GM21367 (cell line): ENCODE measurements at regions not wholly inside any gene's neighbourhood (a gene's known extent, or its start where the extent isn't known, plus 50 kb on each side); places are given as distances from the start of the nearest gene placed in this dataset.
"Not testable (repeated sequence)": the region's sequence is repeated elsewhere in the genome, so short reads cannot be mapped to it uniquely, and the experiment has no call there.

Experiments
- ATAC-seq: cut with Tn5 transposase; IDR thresholded peaks from one replicate; pipeline ENCODE4 v1.9.1; 2021; ENCODE audit not compliant: unreplicated experiment

GRCh38 chr5:115439042-115439441, 105.5 kb downstream of the FEM1C start:
- no peak for ATAC-seq

GRCh38 chr5:115435778-115436712, 108.5 kb downstream of the FEM1C start:
- ATAC-seq: no peak

- ATAC-seq: no peak
Observed at GRCh38 chr5:115435065-115435777, 109.4 kb downstream of the FEM1C start.

- ATAC-seq: no peak
Observed at GRCh38 chr5:115433918-115434317, 110.7 kb downstream of the FEM1C start.

GRCh38 chr5:115432691-115433090, 111.9 kb downstream of the FEM1C start:
- no peak for ATAC-seq

- ATAC-seq: no peak
Observed at GRCh38 chr5:115431116-115431515, 113.5 kb downstream of the FEM1C start.

- ATAC-seq: no peak
Observed at GRCh38 chr5:115430374-115430773, 114.2 kb downstream of the FEM1C start.

- no peak for ATAC-seq
Observed at GRCh38 chr5:115429345-115429940, 115.1 kb downstream of the FEM1C start.

GRCh38 chr5:115428676-115429075, 115.9 kb downstream of the FEM1C start:
- ATAC-seq: no peak

- ATAC-seq: no peak
Observed at GRCh38 chr5:115428248-115428647, 116.3 kb downstream of the FEM1C start.

GRCh38 chr5:115424446-115424845, 120.1 kb downstream of the FEM1C start:
- no peak for ATAC-seq

GRCh38 chr5:115424030-115424429, 120.5 kb downstream of the FEM1C start:
- no peak for ATAC-seq

GRCh38 chr5:115423541-115423940, 121.0 kb downstream of the FEM1C start:
- ATAC-seq: no peak

- no peak for ATAC-seq
Observed at GRCh38 chr5:115423051-115423450, 121.5 kb downstream of the FEM1C start.

GRCh38 chr5:115420812-115421211, 123.8 kb downstream of the FEM1C start:
- not testable (repeated sequence) for ATAC-seq

- ATAC-seq: no peak
Observed at GRCh38 chr5:115419846-115420585, 123.6 kb upstream of the CCDC112 start.

- no peak for ATAC-seq
Observed at GRCh38 chr5:115418788-115419187, 122.3 kb upstream of the CCDC112 start.

- ATAC-seq: no peak
Observed at GRCh38 chr5:115417076-115417475, 120.6 kb upstream of the CCDC112 start.

GRCh38 chr5:115415143-115415491, 118.7 kb upstream of the CCDC112 start:
- no peak for ATAC-seq

- ATAC-seq: no peak
Observed at GRCh38 chr5:115414406-115415142, 118.1 kb upstream of the CCDC112 start.
